NOMO-1 (cell line): ENCODE measurements at regions not wholly inside any gene's neighbourhood (a gene's known extent, or its start where the extent isn't known, plus 50 kb on each side); places are given as distances from the start of the nearest gene placed in this dataset.
"Not testable (repeated sequence)": the region's sequence is repeated elsewhere in the genome, so short reads cannot be mapped to it uniquely, and the experiment has no call there.

ENCODE experiments used
- DNase-seq, 2 experiments: peaks; one replicate each; lab custom pipeline; 2025; ENCODE audit not compliant: unreplicated experiment in 2 of 2; lab: John Stamatoyannopoulos, UW

DNA sequence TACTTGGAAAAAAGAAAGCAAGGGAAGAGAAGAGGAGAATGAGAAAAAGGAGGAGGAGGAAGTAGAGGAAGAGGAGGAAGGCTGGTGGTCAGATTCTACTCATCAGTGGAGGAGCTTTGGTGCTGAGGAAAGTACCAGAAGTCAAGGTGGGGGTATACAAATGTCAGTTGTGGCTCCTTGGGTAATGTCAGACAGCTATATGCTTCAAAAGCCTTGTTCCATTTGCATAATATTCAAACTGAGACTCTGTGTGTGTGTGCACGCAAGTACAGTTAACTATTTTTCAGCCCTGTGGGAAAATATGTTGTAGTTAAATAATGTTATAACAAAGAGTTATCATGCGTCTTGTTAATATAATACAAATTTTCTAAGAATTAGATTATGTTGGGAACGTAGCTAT lies 609.7 kb downstream of the PDCD6IP start:
- DNase-seq = no peak

DNA sequence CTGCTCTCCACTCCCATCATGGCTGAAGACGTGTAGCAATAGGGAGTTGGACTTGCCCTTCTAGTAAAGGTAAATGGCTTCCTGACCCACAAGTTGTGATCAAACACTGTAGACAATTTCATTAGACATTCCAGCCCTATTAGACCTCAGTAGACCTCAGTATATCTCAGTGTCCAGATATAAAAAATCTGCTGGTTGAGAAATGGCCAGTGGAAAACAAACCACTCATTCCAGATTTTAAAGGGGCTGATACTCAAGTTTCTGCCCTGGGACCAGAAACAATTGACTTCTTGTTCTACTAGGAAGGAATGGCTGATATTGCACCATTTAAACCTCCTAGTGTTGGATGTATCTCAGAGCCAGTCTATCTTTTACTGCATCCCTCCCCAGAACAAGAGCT lies 613.2 kb downstream of the PDCD6IP start:
- DNase-seq = no peak

DNA sequence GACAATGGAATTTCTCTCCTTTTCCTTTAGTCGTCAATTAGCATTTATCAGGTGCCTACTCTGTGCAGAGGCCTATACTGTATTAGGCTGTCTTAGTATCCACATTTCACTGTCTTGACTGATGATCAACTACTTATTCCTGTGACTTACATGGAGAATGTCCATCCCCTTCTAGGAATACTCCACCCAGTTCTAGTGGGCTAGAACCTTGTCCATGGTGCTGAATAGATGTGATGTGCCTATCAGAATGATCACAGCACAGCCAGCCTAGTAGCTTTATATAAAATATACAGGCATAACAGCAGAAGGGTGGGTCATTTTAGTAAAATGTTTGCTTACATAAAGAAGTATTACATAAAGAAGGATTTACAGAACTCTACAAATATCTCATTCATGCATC lies 621.4 kb downstream of the PDCD6IP start:
- DNase-seq = no peak

DNA sequence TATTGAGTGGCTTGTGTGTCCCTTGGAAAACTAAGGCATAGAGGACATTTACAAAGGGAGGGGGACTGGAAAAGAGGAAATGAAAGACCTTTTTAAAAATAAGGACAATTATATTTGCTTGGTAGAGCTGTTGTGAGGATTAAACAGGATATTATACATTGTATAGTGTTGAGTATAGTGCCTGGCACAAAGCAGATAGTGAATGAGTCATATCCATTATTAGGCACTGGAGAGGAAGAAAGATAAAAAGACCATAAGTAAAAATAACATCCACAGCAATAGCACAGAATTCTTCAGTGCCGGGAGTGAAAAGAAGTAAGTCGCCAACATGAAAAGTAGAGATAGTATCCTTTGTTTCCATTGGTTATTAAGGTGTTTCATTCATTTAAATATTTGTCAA lies 623.3 kb downstream of the PDCD6IP start:
- no peak for DNase-seq

DNA sequence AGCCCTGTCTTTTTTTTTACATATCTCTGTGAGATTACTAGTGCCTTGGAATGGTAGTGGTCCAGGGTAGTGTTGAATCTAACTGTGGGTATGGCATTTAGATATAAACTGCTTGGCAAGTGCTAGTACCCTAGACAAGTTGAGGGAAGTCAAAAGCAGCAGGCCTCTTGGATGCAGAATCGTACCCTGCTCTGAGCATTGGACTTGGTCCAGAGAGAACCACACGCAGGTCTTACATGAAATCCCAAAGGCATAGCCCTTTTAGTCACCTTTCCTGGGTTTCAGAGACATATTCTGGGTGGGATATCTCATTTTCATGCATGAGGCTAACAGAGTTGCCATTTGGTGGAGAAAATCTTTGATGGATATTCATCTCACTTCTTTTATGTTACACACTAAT lies 641.4 kb downstream of the PDCD6IP start:
- no peak for DNase-seq

DNA sequence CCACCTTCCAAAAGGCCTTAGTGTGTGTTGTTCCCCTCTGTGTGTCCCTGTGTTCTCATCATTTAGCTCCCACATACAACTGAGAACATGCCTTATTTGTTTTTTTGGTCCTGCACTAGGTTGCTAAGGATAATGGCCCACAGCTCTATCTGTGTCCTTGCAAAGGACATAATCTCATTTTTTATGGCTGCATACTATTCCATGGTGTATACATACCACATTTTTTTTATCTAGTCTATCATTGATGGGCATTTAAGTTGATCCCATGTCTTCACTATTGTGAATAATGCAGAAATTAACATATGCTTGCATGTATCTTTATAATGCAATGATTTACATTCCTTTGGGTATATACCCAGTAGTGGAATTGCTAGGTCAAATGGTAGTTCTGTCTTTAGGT lies 645.7 kb downstream of the PDCD6IP start:
- no peak for DNase-seq

DNA sequence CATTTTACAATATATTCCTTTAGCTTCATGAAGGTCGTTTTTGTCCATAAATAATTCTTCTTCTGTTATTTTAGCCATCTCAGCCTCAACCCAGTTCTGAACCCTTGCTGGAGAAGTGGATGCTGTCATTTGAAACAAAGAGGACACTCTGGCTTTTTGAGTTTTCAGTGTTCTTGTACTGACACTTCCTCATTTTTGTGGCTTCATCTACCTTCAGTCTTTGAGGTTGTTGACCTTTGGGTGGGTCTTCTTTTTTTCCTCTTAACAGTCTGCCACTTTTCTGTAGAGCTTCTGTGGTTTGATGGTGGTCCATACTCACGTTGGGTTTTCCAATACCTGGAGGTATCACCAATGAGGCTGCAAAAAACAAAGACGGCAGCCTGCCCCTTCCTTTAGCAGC lies 650.9 kb downstream of the PDCD6IP start:
- no peak for DNase-seq

DNA sequence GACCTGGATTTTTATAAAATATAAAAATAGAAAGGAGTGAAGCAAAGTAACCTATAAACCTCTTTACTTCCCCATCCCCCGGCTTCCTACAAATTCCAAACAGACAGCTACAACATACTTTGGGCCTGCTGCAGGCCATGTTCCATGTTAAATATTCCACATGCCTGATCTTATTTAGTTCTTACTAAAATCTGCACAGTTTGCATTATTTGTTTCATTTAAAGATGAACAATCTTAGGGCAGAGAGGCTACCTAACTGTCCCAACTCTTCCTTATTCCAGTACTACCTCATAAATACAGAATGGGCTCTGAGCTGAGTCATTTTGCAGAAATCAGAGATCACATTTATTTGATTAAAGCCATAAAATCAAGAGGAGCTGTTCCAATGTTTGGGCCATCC lies 665.0 kb downstream of the PDCD6IP start:
- DNase-seq = no peak

DNA sequence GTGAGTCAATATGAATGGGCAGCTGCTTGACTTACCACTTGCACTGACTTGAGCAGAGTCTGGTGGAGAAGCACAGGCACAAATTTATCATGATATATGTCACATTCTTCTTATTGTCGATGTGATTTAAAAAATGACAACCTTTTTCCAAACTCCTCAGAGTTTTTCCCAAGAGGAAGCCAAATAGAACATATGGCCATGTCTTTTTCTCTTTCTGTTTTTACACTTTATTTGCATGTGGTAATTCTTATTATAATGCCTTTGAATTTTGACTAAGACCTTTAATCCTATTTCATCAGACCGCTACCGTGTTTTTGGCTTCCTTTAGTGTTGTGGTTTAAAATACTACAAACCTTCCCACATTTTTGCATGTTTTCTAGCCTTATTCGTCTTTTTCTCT lies 666.2 kb downstream of the PDCD6IP start:
- no peak for DNase-seq

DNA sequence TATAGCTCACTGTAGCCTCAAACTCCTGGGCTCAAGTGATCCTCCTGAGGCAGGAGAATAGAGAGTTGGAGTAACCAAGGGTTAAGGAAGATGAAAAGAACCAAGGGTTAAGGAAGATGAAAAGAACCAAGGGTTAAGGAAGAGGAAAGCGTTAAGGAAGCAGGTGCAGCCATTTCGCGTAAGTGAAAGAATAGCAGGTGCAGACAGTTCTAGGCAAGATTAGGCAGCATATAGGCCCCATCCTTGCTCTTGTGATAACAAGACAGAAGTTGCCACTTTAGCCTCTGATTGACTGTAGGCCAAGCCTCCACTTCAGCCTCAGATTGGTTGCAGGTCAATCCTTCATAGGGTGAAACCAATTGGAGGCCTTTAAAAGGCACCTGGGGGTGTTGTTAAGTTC lies 677.4 kb downstream of the PDCD6IP start:
- DNase-seq = no peak

DNA sequence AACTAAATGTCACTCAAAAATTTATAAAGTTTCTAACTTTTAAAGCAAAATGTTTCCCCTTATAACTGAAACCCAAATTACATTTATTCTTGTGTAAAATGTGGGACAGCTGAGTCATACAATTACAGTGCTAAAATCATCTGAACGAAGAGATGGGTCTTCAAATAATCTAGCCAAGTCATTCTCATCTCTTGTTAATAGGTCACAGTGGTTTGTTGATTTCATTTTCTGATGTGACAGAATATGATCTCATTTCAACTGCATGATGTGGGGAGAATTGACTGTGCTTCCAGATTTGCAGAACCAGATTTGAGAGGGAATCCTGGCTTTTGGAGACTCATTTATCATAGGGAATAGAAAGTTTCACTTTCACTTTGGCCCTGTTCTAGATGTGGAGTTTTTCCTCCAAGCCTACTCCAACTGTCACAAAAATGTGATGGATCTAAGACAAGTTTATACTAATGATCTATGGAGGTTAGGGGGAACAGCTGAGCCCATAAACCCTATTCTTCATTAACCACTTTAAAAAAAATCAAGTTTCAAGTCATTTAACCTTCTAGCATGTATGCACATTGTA lies 685.0 kb downstream of the PDCD6IP start:
- DNase-seq = no peak

DNA sequence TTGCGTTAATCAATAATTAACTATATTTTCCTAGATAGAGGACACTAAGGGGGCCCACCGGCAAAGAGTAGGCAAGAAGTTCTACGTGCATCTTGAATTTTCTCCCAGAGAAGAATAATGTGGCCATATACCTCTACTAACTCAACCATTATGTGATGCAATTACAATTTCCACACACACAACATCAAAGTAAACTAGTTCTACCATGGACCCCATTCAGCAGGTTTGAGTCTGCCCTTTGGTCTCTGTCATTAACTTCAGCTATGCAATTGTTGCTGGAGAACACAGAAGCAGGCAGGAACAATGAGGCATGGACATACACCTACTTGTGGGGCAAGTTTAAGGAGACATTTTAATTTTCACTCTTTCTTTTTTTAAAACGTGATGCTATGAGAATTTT lies 705.9 kb downstream of the PDCD6IP start:
- DNase-seq = no peak

DNA sequence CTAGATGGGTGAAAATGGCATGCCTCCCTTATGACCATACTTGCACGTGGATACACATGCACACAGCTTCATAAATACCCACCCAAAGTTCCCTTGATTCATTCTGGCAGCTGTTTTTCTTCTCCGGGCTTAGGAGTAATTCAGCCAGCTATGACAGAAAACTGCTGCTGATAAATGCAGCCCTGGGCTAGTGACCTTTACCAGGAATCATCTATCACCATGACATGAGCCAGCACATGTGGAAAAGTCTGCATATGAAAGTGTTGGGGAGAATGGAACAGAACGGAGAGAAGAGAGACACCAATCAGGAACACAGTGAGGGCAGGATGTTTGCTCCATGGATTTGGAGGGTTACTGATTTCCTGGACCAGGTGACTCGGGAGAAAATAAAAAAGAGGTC lies 706.3 kb downstream of the PDCD6IP start:
- no peak for DNase-seq

DNA sequence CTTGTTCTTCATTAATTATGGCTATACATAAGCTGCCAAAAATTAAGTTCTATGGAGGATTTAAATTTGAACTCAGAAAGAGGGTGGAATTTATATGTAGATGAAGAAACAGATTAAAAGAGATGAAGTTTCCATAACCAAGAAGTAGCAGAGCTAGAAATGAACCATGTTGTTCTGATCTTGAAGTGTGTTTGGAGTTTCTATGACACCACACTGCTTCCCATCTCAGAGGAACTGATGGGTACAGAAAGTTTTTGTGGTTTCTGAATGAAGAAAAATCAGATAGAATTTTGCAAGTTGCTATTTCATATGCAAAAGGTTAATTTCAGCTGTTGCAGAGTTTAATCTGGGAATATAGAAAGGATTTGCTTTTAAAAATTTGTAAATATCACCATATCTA lies 710.3 kb downstream of the PDCD6IP start:
- DNase-seq = no peak

DNA sequence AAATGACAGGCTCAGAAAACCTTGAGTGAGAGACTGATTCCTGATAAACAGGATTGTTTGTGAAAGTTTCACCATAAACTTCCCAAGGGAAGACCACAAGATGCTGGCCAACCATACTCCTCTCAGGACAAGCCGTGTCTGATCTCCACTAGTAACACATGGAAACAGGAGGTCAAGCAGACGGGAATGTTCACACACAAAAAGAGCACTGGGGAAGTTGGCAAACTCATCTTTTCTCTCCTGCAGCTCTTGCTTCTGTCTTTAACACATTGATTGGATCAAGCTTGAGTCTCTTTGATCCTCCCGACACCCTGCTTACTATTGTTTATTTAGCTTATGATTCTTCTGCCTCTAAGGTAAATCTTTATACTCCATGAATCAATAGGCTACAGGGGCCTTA lies 713.5 kb downstream of the PDCD6IP start:
- DNase-seq = no peak

DNA sequence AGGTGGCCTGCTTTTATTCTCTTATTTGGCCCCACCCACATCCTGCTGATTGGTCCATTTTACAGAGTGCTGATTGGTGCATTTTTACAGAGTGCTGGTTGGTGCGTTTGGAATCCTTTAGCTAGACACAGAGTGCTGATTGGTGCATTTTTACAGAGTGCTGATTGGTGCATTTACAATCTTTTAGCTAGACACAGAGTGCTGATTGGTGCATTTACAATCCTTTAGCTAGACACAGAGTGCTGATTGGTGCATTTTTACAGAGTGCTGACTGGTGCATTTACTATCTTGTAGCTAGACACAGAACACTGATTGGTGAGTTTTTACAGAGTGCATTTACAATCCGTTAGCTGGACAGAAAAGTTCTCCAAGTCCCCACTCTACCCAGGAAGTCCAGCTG lies 720.6 kb downstream of the PDCD6IP start:
- not testable (repeated sequence) for DNase-seq

DNA sequence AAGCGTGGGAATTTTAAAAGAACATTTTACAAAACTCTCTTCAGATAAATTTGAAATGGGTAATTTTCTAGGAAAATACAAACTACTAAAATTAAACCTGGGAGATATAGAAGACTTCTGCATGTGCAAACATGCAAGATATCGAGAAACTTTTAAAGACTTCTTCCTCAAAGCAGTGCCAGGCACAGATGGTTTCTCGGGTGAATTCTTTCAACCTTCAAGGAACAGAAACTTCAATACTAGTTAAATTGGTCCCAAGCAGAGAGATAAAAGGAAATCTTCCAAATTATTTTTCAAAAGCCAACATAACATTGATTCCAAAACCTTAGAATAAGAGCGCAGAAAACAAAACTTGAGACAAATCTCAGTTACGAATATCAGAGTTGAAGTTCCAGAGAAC lies 732.7 kb downstream of the PDCD6IP start:
- DNase-seq = no peak

DNA sequence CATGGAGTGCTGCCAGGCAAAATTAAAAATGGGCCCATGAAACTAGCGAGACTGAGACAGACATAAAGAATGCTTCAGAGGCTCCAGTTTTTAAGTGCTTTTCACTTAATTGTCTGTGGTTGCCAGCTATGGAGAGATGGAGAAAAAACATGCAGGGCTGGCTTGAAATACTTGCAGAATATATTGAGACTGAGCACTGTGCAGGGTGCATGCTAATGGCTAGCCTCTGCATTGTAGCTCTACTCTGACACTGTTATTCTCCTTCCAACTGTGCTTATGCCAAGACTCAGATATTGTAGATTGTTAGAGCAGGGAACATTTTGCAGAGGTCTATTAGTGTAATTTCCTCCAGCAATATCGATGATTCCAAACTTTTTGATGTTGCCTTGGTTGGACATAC lies 735.0 kb downstream of the PDCD6IP start:
- no peak for DNase-seq

DNA sequence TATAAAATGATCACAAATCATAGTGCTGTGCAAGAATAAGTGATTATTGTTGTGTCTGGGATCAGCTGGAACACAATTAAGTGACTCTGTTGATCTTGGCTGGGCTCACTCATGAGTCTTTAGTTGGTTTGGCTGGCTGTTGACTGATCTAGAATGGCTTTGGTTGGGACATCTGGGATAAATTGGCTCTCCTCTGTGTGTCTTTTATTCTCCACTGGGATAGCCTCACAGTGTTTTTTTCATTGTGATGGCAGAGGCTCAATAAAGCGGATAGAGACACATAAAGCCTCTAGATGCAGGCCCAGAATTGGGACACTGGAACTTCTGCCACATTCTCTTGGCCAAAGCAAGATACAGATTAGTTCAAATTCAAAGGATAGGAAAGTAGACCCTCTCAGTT lies 735.6 kb downstream of the PDCD6IP start:
- DNase-seq = no peak

DNA sequence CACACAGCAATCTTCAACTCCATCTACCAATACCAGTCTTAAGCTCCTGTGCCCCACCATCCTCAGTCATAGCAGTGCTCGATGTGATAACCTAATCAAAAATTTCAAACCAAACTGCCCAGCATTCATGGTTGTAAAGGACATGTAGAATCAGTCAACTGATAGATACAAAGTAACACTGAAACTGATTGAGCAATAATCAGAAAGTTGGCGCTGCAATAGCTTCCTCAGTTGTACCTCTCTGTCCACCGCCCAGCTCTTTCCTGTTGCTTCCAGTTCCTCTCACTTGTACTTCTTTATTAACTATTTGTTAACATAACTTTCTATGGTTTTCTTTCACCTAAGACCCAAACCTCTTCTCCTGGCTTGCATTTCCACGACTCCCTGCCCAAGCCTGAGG lies 745.7 kb downstream of the PDCD6IP start:
- no peak for DNase-seq

DNA sequence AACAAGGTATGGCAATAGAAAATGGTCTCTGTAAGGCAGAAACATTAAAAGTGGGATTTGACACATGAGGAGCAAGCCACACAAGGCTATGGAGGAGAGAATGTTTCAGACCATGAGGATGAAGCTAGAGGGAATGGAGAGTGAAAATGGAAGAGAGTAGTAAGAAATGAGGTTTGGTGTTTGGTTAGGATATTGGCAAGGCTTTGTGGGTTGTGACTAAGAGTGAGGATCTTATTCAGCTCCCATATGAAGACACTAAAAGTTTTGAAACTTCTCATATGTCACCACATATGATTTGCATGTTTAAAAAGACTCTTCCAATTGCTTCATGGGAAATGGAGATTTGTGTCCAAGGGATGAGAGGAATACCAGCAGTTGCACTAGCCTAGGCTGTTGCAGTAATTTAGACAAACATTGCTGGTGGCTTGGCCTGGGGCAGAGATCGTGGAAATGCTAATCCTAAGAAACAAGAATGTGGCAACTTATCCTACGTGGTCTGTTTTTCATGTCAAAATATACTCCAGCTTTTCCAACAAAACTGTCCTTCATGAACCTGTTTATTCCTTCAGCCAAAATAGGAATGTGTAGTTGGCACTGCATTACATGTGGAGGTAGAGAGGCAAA lies 749.0 kb downstream of the PDCD6IP start:
- no peak for DNase-seq

DNA sequence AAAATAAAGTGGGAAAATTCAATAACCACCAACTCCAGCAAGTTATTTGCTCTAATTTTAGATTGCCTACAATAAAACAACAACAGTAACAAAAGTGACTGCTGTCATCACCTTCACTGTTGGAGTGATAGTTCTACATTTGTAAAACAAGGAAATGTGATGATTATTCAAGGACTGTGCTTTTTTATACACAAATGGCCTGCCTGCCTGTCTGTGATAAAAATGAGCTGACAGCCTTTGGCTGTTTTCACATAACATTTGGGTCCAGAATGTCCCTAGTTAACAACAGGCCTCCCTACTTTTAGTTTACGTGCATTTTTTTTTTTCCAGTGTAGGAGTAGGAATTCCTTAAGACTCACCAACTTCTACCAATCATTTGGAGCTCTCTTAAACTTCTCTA lies 768.8 kb downstream of the PDCD6IP start:
- no peak for DNase-seq

DNA sequence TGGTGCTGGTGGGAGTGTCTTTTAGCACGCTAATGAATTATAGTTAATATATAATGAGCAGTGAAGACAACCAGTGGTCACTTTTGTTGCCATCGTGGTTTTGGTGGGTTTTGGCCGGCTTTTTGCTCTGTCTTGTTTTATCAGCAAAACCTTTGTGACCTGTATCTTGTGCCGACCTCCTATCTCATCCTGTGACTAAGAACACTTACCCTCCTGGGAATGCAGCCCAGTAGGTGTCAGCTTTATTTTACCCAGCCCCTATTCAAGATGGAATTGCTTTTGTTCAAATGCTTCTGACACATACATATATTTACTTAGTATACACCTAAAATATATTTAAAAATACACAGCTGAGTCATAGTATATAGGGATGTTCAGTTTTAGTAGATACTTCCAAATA lies 770.3 kb downstream of the PDCD6IP start:
- no peak for DNase-seq
